Mucosa of descending colon (tissue), 3 donors: ENCODE measurements at regions not wholly inside any gene's neighbourhood (a gene's known extent, or its start where the extent isn't known, plus 50 kb on each side); places are given as distances from the start of the nearest gene placed in this dataset.

ENCODE experiments used
- ATAC-seq: fragments of 200-7000 bp; cut with Tn5 transposase; one replicate; pipeline ENCODE4 v1.9.1; 2020; ENCODE audit warnings: mild to moderate bottlenecking, moderate library complexity
- DNase-seq, 3 donors: peaks; one replicate each; pipeline ENCODE4 v3.0.0-alpha.2; 2020
- H3K36me3 ChIP-seq: fragments of 200-600 bp; one replicate; pipeline ENCODE4 v1.8.0; 2021; ENCODE audit warnings: low read depth, mild to moderate bottlenecking
- H3K4me1 ChIP-seq: fragments of 200-600 bp; one replicate; pipeline ENCODE4 v1.8.0; 2021; ENCODE audit warnings: low read depth, mild to moderate bottlenecking
- H3K4me3 ChIP-seq: fragments of 200-600 bp; one replicate; pipeline ENCODE4 v1.8.0; 2021; ENCODE audit warnings: mild to moderate bottlenecking
- H3K9me3 ChIP-seq: fragments of 200-600 bp; one replicate; pipeline ENCODE4 v1.8.0; 2021; ENCODE audit warnings: mild to moderate bottlenecking
- intact Hi-C, 2 donors: fragments of 100-400 bp; cut with DNase I in 1 of 2; cut with micrococcal nuclease in 1 of 2; formaldehyde crosslinking; loops; one replicate each; pipeline versions ENCODE4 v1.11.0 to v1.11.1; 2022; cut with DNase I, micrococcal nuclease
- TF ChIP-seq, protein P1 (sequence below): fragments of 200-600 bp; IDR thresholded peaks from one replicate; pipeline ENCODE4 v1.8.0; 2022; ENCODE audit warnings: antibody characterized with exemption, mild to moderate bottlenecking
- donor health status: DM: no; HTN: no; CAD: no; lungs with moderate emphysema.
- donor health status: DM: no; HTN: no; CAD: no.
- donor health status: DM: no; HTN: yes; CAD: no.

- Histone ChIP-seq H3K36me3 (no peaks in the 10 kb centered on the region), H3K9me3 (no peaks in the 10 kb centered on the region), H3K4me3 (no peak overlapping the region), H3K4me1 (no peaks in the 10 kb centered on the region)
- no peak for ATAC-seq
- intact Hi-C loops = no loop called here
- TF ChIP-seq, protein P1, sequence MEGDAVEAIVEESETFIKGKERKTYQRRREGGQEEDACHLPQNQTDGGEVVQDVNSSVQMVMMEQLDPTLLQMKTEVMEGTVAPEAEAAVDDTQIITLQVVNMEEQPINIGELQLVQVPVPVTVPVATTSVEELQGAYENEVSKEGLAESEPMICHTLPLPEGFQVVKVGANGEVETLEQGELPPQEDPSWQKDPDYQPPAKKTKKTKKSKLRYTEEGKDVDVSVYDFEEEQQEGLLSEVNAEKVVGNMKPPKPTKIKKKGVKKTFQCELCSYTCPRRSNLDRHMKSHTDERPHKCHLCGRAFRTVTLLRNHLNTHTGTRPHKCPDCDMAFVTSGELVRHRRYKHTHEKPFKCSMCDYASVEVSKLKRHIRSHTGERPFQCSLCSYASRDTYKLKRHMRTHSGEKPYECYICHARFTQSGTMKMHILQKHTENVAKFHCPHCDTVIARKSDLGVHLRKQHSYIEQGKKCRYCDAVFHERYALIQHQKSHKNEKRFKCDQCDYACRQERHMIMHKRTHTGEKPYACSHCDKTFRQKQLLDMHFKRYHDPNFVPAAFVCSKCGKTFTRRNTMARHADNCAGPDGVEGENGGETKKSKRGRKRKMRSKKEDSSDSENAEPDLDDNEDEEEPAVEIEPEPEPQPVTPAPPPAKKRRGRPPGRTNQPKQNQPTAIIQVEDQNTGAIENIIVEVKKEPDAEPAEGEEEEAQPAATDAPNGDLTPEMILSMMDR = no peak
- DNase-seq = no peak
Observed at GRCh38 chr2:236394571-236394970, 130.4 kb upstream of the ASB18 start.

DNA sequence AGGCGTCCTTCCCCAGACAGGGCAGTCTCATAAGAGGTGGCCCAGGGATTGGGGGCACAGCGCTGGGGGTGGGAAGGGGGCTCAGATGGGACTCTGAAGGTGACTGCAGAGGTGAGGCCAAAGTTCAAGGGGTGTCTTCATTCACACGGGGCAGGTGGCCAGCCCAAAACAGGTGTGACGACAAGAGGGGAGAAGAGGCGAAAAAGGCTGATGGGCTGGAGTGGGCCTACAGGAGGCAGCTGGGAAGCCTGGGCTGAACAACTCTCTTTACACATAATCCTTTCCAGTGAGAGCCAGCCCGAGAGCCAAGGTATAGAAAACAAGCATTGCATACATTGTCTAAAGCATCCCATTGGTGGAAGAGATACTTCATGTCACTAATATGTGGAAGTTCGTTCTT lies 130.9 kb upstream of the ASB18 start:
- TF ChIP-seq, protein P1 = no peak
- no peaks in the 10 kb centered on the region for H3K36me3 ChIP-seq
- H3K4me3 ChIP-seq = no peak overlapping the region
- DNase-seq = no peak
- ATAC-seq = no peak
- intact Hi-C loops = no loop called here
- no peaks in the 10 kb centered on the region for H3K9me3 ChIP-seq
- H3K4me1 ChIP-seq = no peaks in the 10 kb centered on the region

GRCh38 chr2:236396818-236397350 lies 132.7 kb upstream of the ASB18 start:
- no peaks in the 10 kb centered on the region for H3K36me3 ChIP-seq
- ATAC-seq (no peak), DNase-seq (no peak)
- intact Hi-C loops = no loop called here
- TF ChIP-seq, protein P1 = no peak
- no peak overlapping the region for H3K4me3 ChIP-seq
- H3K9me3 ChIP-seq = no peaks in the 10 kb centered on the region
- H3K4me1 ChIP-seq = no peaks in the 10 kb centered on the region

DNA sequence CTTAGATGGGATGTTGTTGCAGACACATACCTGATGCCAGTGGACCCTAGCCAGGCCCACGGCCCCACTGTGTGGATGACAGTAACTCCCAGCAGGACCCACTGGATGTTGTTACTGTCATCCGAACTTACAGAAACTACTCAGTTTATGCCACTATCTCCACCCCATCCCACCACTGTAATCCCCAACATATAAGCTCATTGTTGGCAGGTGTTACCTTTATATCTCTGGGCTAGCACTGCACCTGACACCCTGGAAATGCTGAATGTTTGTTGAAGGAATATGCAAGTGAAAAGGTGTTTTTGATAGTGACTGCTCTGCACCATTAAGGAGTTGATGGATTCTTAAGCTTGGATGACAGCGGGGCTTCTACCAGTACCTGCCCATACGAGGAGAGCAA lies 133.5 kb upstream of the ASB18 start:
- no peaks in the 10 kb centered on the region for H3K36me3 ChIP-seq
- no peaks in the 10 kb centered on the region for H3K4me1 ChIP-seq
- DNase-seq (no peak), ATAC-seq (no peak)
- intact Hi-C loops = no loop called here
- H3K9me3 ChIP-seq = no peaks in the 10 kb centered on the region
- no peak overlapping the region for H3K4me3 ChIP-seq
- TF ChIP-seq, protein P1 = no peak

GRCh38 chr2:236399409-236399808 lies 135.2 kb upstream of the ASB18 start:
- DNase-seq (no peak), ATAC-seq (no peak)
- no peaks in the 10 kb centered on the region for H3K36me3 ChIP-seq
- H3K4me1 ChIP-seq = no peaks in the 10 kb centered on the region
- intact Hi-C loops = no loop called here
- H3K4me3 ChIP-seq = no peak overlapping the region
- TF ChIP-seq, protein P1 = no peak
- no peaks in the 10 kb centered on the region for H3K9me3 ChIP-seq

- no peaks in the 10 kb centered on the region for H3K36me3 ChIP-seq
- TF ChIP-seq, protein P1 = no peak
- H3K4me1 ChIP-seq = no peaks in the 10 kb centered on the region
- H3K4me3 ChIP-seq = no peak overlapping the region
- DNase-seq (no peak), ATAC-seq (no peak)
- no peaks in the 10 kb centered on the region for H3K9me3 ChIP-seq
- intact Hi-C loops = no loop called here
Observed at GRCh38 chr2:236400046-236400574, 135.9 kb upstream of the ASB18 start.
